NOMO-1 (cell line): ENCODE measurements at regions not wholly inside any gene's neighbourhood (a gene's known extent, or its start where the extent isn't known, plus 50 kb on each side); places are given as distances from the start of the nearest gene placed in this dataset.
"Not testable (repeated sequence)": the region's sequence is repeated elsewhere in the genome, so short reads cannot be mapped to it uniquely, and the experiment has no call there.

Experiments
- DNase-seq, 2 experiments: peaks; one replicate each; lab custom pipeline; 2025; ENCODE audit not compliant: unreplicated experiment in 2 of 2; lab: John Stamatoyannopoulos, UW

- no peak for DNase-seq
These were observed 202.8 kb downstream of the SREK1 start for GRCh38 chr5:66346869-66347268.

- no peak for DNase-seq
These were observed 204.5 kb downstream of the SREK1 start for GRCh38 chr5:66348387-66349125.

- peak; percentile 46 to 75 for DNase-seq
These were observed 207.7 kb downstream of the SREK1 start for GRCh38 chr5:66351813-66352212.

GRCh38 chr5:66353186-66353585 lies 209.1 kb downstream of the SREK1 start:
- DNase-seq = no peak

GRCh38 chr5:66354422-66354821 lies 210.3 kb downstream of the SREK1 start:
- no peak for DNase-seq

GRCh38 chr5:66356011-66356565 lies 212.0 kb downstream of the SREK1 start:
- no peak for DNase-seq

GRCh38 chr5:66358741-66359140 lies 214.6 kb downstream of the SREK1 start:
- DNase-seq = no peak

GRCh38 chr5:66361070-66361469 lies 217.0 kb downstream of the SREK1 start:
- DNase-seq = peak; percentile 56 to 63

GRCh38 chr5:66362046-66362445 lies 217.9 kb downstream of the SREK1 start:
- DNase-seq = no peak

- DNase-seq = no peak
These were observed 218.6 kb downstream of the SREK1 start for GRCh38 chr5:66362687-66363086.

- no peak for DNase-seq
These were observed 219.0 kb downstream of the SREK1 start for GRCh38 chr5:66363097-66363496.

GRCh38 chr5:66364186-66364585 lies 220.1 kb downstream of the SREK1 start:
- DNase-seq = no peak

- DNase-seq = no peak
These were observed 221.9 kb downstream of the SREK1 start for GRCh38 chr5:66365981-66366380.

GRCh38 chr5:66367814-66368541 lies 223.9 kb downstream of the SREK1 start:
- DNase-seq = no peak

GRCh38 chr5:66368811-66369210 lies 224.7 kb downstream of the SREK1 start:
- no peak for DNase-seq

GRCh38 chr5:66377747-66378146 lies 218.4 kb upstream of the MAST4 start:
- no peak for DNase-seq

- no peak for DNase-seq
These were observed 217.8 kb upstream of the MAST4 start for GRCh38 chr5:66378407-66378806.

GRCh38 chr5:66382152-66382551 lies 214.0 kb upstream of the MAST4 start:
- no peak for DNase-seq

GRCh38 chr5:66405145-66405544 lies 191.0 kb upstream of the MAST4 start:
- not testable (repeated sequence) for DNase-seq

- no peak for DNase-seq
These were observed 189.3 kb upstream of the MAST4 start for GRCh38 chr5:66406761-66407336.

GRCh38 chr5:66407765-66408164 lies 188.4 kb upstream of the MAST4 start:
- DNase-seq = no peak

- DNase-seq = no peak
These were observed 187.6 kb upstream of the MAST4 start for GRCh38 chr5:66408576-66408975.
